Psoas muscle (tissue), 7 donors: ENCODE measurements at regions not wholly inside any gene's neighbourhood (a gene's known extent, or its start where the extent isn't known, plus 50 kb on each side); places are given as distances from the start of the nearest gene placed in this dataset.

Experiments used
- ATAC-seq, 4 donors: fragments of 200-7000 bp; cut with Tn5 transposase; one replicate each; pipeline ENCODE4 v1.9.1; 2020; ENCODE audit warnings: moderate library complexity in 3 of 4, mild to moderate bottlenecking in 2 of 4
- DNase-seq, 2 donors: peaks; one replicate each; pipeline ENCODE4 v3.0.0-alpha.2; 2020
- H3K27ac ChIP-seq: fragments of 200-600 bp; one replicate; pipeline ENCODE4 v1.8.0; 2022
- H3K27me3 ChIP-seq, 3 donors: fragments of 200-600 bp in 1 of 3; one replicate each; pipeline versions ENCODE4 v1.6.1 to v1.8.0; 2013 to 2022; ENCODE audit warnings: low read length in 2 of 3, mild to moderate bottlenecking in 2 of 3, moderate library complexity in 1 of 3; ENCODE audit not compliant: insufficient read depth in 3 of 3
- H3K36me3 ChIP-seq, 2 donors: fragments of 200-600 bp in 1 of 2; one replicate each; pipeline versions ENCODE4 v1.6.1 to v1.8.0; 2013 to 2022; ENCODE audit warnings: low read depth in 1 of 2, mild to moderate bottlenecking in 1 of 2, moderate library complexity in 1 of 2; ENCODE audit not compliant: insufficient read depth in 1 of 2
- H3K4me1 ChIP-seq: fragments of 200-600 bp; one replicate; pipeline ENCODE4 v1.8.0; 2022
- H3K4me3 ChIP-seq: fragments of 200-600 bp; one replicate; pipeline ENCODE4 v1.8.0; 2022; ENCODE audit warnings: mild to moderate bottlenecking
- H3K9me3 ChIP-seq: fragments of 200-600 bp; one replicate; pipeline ENCODE4 v1.8.0; 2022
- WGBS, 3 donors: extraction: QIAGEN DNeasy Blood & Tissue Kit; methylation state at CpG; one replicate each; pipeline versions ENCODE4 v1.1.6 to v1.1.7; 2013; 5-methylcytosine and 5-hydroxymethylcytosine counted together
- intact Hi-C, 2 donors: fragments of 100-400 bp; cut with DNase I; formaldehyde crosslinking; loops; one replicate each; pipeline versions ENCODE4 v1.11.0 to v1.14.2; 2022
- TF ChIP-seq, protein P1 (sequence below): fragments of 200-600 bp; IDR thresholded peaks from one replicate; pipeline ENCODE4 v1.8.0; 2022; ENCODE audit warnings: antibody characterized with exemption
- donor health status: healthy with polysubstance abuse.
- donor health status: DM: no; HTN: no; CAD: no; lungs with moderate emphysema.
- donor health status: Bipolar disorder and iron deficiency.
- donor health status: healthy.
- donor health status: DM: yes; HTN: yes; CAD: no.
- donor health status: DM: no; HTN: no; CAD: no.
- donor health status: DM: yes; HTN: yes; CAD: no.

- intact Hi-C loops = no loop called here
- Histone ChIP-seq H3K27ac (no peak overlapping the region), H3K9me3 (no peaks in the 10 kb centered on the region), H3K4me3 (no peak overlapping the region), H3K4me1 (no peaks in the 10 kb centered on the region), H3K36me3 (no peaks in the 10 kb centered on the region), H3K27me3 (peaks cover 0 to 2% (median 0%) of the 10 kb centered on the region in 3 donors)
- WGBS, 3 donors = 96 to 100% (median 98%) methylated on average over 2 of the region's 2 CpGs
- ATAC-seq (no peak), DNase-seq (no peak)
- TF ChIP-seq, protein P1, sequence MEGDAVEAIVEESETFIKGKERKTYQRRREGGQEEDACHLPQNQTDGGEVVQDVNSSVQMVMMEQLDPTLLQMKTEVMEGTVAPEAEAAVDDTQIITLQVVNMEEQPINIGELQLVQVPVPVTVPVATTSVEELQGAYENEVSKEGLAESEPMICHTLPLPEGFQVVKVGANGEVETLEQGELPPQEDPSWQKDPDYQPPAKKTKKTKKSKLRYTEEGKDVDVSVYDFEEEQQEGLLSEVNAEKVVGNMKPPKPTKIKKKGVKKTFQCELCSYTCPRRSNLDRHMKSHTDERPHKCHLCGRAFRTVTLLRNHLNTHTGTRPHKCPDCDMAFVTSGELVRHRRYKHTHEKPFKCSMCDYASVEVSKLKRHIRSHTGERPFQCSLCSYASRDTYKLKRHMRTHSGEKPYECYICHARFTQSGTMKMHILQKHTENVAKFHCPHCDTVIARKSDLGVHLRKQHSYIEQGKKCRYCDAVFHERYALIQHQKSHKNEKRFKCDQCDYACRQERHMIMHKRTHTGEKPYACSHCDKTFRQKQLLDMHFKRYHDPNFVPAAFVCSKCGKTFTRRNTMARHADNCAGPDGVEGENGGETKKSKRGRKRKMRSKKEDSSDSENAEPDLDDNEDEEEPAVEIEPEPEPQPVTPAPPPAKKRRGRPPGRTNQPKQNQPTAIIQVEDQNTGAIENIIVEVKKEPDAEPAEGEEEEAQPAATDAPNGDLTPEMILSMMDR = no peak
Measured at GRCh38 chr3:141814375-141814774, 51.2 kb downstream of the GRK7 start.

- intact Hi-C loops = loop anchor here in 1 of 2 donors (2.0 kb wide), 1 partner anchor 67 kb away; no protein-coding TSS in a partner anchor
- no peaks in the 10 kb centered on the region for H3K4me1 ChIP-seq
- no peak for ATAC-seq
- no peak overlapping the region for H3K27ac ChIP-seq
- TF ChIP-seq, protein P1 = no peak
- H3K36me3 ChIP-seq = no peaks in the 10 kb centered on the region
- no peak for DNase-seq
- H3K4me3 ChIP-seq = no peak overlapping the region
- peaks cover 0 to 2% (median 0%) of the 10 kb centered on the region in 3 donors for H3K27me3 ChIP-seq
- no peaks in the 10 kb centered on the region for H3K9me3 ChIP-seq
Measured at GRCh38 chr3:141815667-141816066, 52.5 kb downstream of the GRK7 start.

DNA sequence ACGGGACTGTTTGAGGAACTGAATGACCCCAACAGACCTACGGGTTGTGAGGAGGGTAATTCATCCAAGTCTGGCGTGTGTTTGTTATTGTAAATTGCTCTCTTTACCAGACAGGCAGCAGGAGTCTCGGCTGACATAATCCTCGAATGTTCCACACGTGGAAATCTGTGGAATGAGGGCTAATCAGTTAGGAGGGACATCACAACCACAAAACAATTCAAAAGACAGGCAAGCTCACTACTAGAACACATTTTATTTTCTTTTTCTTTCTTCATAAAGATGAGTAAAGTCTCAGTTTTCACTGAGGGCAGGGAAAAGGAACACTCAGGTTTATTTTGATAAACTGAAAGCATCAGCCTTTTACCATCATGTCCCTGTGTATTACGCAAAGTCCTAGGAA, 53.8 kb downstream of the GRK7 start:
- WGBS, 3 donors = 30 to 42% (median 34%) methylated on average over 7 of the region's 7 CpGs
- Histone ChIP-seq H3K4me1 (no peaks in the 10 kb centered on the region), H3K27ac (no peak overlapping the region), H3K9me3 (no peaks in the 10 kb centered on the region), H3K4me3 (no peak overlapping the region), H3K27me3 (peaks cover 0 to 2% (median 0%) of the 10 kb centered on the region in 3 donors), H3K36me3 (no peaks in the 10 kb centered on the region)
- ATAC-seq (no peak), DNase-seq (no peak)
- intact Hi-C loops = loop anchor here in 1 of 2 donors (2.0 kb wide), 1 partner anchor 66 kb away; no protein-coding TSS in a partner anchor
- TF ChIP-seq, protein P1 = no peak

DNA sequence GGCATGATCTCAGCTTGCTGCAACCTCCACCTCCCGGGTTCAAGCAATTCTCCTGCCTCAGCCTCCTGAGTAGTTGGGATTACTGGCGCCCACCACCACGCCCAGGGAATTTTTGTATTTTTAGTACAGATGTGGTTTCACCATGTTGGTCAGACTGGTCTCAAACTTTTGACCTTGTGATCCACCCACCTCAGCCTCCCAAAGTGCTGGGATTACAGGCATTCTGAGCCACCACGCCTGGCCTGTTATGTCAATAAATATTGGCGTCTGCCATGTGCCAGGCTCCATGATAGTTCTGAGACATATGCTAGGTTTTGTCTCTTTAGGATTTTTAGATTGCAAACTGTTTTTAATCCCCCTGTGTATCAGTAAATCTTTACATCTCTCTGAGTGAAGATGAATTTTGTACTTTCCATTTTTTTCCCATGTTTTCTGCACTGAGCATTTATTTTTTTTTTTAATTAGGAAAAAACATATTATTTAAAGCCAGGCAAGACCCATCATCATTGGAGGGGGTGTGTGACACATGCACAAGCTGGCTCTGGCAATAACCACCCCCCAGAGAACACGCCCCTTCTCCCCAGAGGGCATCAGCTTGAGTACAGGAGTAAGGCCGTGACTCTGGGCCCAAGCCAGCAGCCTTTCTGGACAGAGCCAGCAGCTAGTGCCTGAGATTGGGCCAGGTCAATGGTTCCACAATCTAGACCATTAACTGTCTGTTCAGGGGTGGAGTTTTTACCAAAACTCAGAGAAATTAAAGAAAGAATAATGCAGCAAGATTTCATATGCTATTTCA, 51.0 kb upstream of the ATP1B3 start:
- DNase-seq = no peak

More for the DNA sequence above, 51.0 kb upstream of the ATP1B3 start:
- Histone ChIP-seq H3K36me3 (no peaks in the 10 kb centered on the region), H3K4me3 (no peak overlapping the region), H3K9me3 (no peaks in the 10 kb centered on the region), H3K27ac (no peak overlapping the region), H3K27me3 (no peaks in the 10 kb centered on the region), H3K4me1 (peaks cover 7% of the 10 kb centered on the region)
- WGBS, 3 donors = 75 to 86% (median 77%) methylated on average over 7 of the region's 7 CpGs
- no peak for ATAC-seq
- intact Hi-C loops = no loop called here
- TF ChIP-seq, protein P1 = no peak
